ENCODE measurements at regions not wholly inside any gene's neighbourhood (a gene's known extent, or its start where the extent isn't known, plus 50 kb on each side); places are given as distances from the start of the nearest gene placed in this dataset.

- H3K9ac ChIP-seq (ENCODE audit: low read depth, low read length) = no peak overlapping the region
- in situ Hi-C loops (cut with MboI; ENCODE audit: low sequenced_read_pairs) = no loop called here
- H3K14ac ChIP-seq (replicated peaks; ENCODE audit: low read depth, low read length) = no peak overlapping the region
- no peak overlapping the region for H2BK120ac ChIP-seq (ENCODE audit: low read depth, low read length)
- no peak overlapping the region for H2BK5ac ChIP-seq (ENCODE audit: low read depth, low read length, poor library complexity, severe bottlenecking)
- H4K20me1 ChIP-seq (ENCODE audit: insufficient read depth, low read length) = no peaks in the 10 kb centered on the region
- no peaks in the 10 kb centered on the region for H3K4me1 ChIP-seq (ENCODE audit: control insufficient read depth, insufficient read depth, low read length)
- no peak overlapping the region for H3K56ac ChIP-seq (ENCODE audit: extremely low read depth, insufficient read depth, low read length)
- no peak overlapping the region for H2AFZ ChIP-seq (replicated peaks; ENCODE audit: low read length, poor library complexity)
- no peak overlapping the region for H3K4me2 ChIP-seq (ENCODE audit: low read depth, low read length)
- no peak overlapping the region for H3K23ac ChIP-seq (ENCODE audit: low read depth, low read length)
- H3K4me3 ChIP-seq (ENCODE audit: insufficient read depth, low read depth, low read length) = no peak overlapping the region
- no peaks in the 10 kb centered on the region for H3K9me1 ChIP-seq (ENCODE audit: insufficient read depth, low read length)
- dilution Hi-C loops (cut with HindIII; ENCODE audit: low sequenced_read_pairs, unreplicated experiment) = no loop called here
- POLR2A ChIA-PET (ENCODE audit: unreplicated experiment) = no interaction called here
- H3K9me3 ChIP-seq (ENCODE audit: control insufficient read depth, insufficient read depth, low read length) = no peaks in the 10 kb centered on the region
- CTCF ChIA-PET = no interaction called here
- H2AK9ac ChIP-seq (replicated peaks; ENCODE audit: low read depth, low read length, poor library complexity) = no peak overlapping the region
- H4K8ac ChIP-seq (ENCODE audit: low read depth in 2 of 2, low read length in 2 of 2) = no peak overlapping the region
- no CpG with 5 or more reads among the region's 3 CpGs for WGBS, 2 experiments (ENCODE audit: extremely low coverage in 2 of 2, insufficient read length in 1 of 2)
- no peak overlapping the region for H4K5ac ChIP-seq (ENCODE audit: low read depth, low read length)
- H2BK15ac ChIP-seq (ENCODE audit: low read depth, low read length) = no peak overlapping the region
- no peak overlapping the region for H2BK20ac ChIP-seq (ENCODE audit: low read depth, low read length)
- TF ChIP-seq ELK1 (IDR thresholded peaks at IDR 0.05; ENCODE audit: borderline replicate concordance, low read depth, low read length) = no peak
- TF ChIP-seq RAD21 (IDR thresholded peaks at IDR 0.05; ENCODE audit: low read length) = no peak
- no peak overlapping the region for H2AK5ac ChIP-seq (ENCODE audit: low read depth, low read length)
- H3K18ac ChIP-seq (ENCODE audit: low read depth, low read length) = no peak overlapping the region
- no TSS peak for BruUV-seq (replicated peaks)
- DNase-seq (no peak), ATAC-seq (ENCODE audit: low read depth) (no peak)
- H4K91ac ChIP-seq (ENCODE audit: insufficient read depth, low read depth, low read length) = no peak overlapping the region
- no peak overlapping the region for H3K4ac ChIP-seq (ENCODE audit: low read depth, low read length)
- no peak overlapping the region for H3K27ac ChIP-seq (ENCODE audit: insufficient read depth, low read length)
- intact Hi-C loops (cut with micrococcal nuclease) = no loop called here
- no peaks in the 10 kb centered on the region for H3K79me1 ChIP-seq (ENCODE audit: low read depth in 1 of 2, low read length in 2 of 2)
- no peaks in the 10 kb centered on the region for H3K27me3 ChIP-seq (ENCODE audit: control insufficient read depth, insufficient read depth, low read length)
- no peaks in the 10 kb centered on the region for H3K36me3 ChIP-seq (ENCODE audit: control insufficient read depth, insufficient read depth, low read length)
Observed at GRCh38 chr5:18057725-18058124, 423.5 kb downstream of the TAF11L14 start.

Measured in IMR-90 (cell line).